PFSK-1 (cell line): ENCODE measurements at regions not wholly inside any gene's neighbourhood (a gene's known extent, or its start where the extent isn't known, plus 50 kb on each side); places are given as distances from the start of the nearest gene placed in this dataset.

Source experiments
- FOXP2 ChIP-seq: optimal IDR thresholded peaks from 2 replicates; pipeline ENCODE3; 2011; ENCODE audit warnings: borderline replicate concordance, control low read depth, inconsistent platforms; ENCODE audit not compliant: insufficient read depth; ENCODE audit errors: extremely low read length, extremely low read depth
- POLR2AphosphoS5 ChIP-seq: IDR thresholded peaks from 2 replicates; pipeline ENCODE4 v1.6.1; 2012; ENCODE audit warnings: low read depth, mild to moderate bottlenecking, control low read depth, low read length, moderate library complexity
- REST ChIP-seq, 2 experiments: IDR thresholded peaks; 2 replicates each; pipeline versions ENCODE4 v1.6.1 to v1.8.0; 2011 to 2012; ENCODE audit warnings: low read depth in 2 of 2, low read length in 2 of 2, control low read depth in 1 of 2, inconsistent platforms in 1 of 2, mild to moderate bottlenecking in 1 of 2, moderate library complexity in 1 of 2; ENCODE audit not compliant: insufficient read depth in 1 of 2
- SIN3A ChIP-seq: IDR thresholded peaks from 2 replicates; pipeline ENCODE4 v1.6.1; 2012; ENCODE audit warnings: mild to moderate bottlenecking, low read length, moderate library complexity, borderline replicate concordance; ENCODE audit not compliant: insufficient read depth
- TAF1 ChIP-seq: IDR thresholded peaks from 2 replicates; pipeline ENCODE4 v1.6.1; 2012; ENCODE audit warnings: low read length, control low read depth, borderline replicate concordance; ENCODE audit not compliant: insufficient read depth

- TF ChIP-seq SIN3A, result no peak
- no peak for TF ChIP-seq POLR2AphosphoS5
Measured at GRCh38 chr22:48057116-48057835, 1294.8 kb downstream of the TBC1D22A start.

- no peak for TF ChIP-seq REST (IDR thresholded peaks at IDR 0.05; ENCODE audit: insufficient read depth in 1 of 2, low read depth in 2 of 2, low read length in 2 of 2)
- TF ChIP-seq TAF1, result no peak
- TF ChIP-seq POLR2AphosphoS5, result no peak
- TF ChIP-seq FOXP2, result no peak
- TF ChIP-seq SIN3A, result no peak
Measured at GRCh38 chr22:48055827-48056226, 1293.4 kb downstream of the TBC1D22A start.

GRCh38 chr22:48055185-48055584, 1292.7 kb downstream of the TBC1D22A start:
- TF ChIP-seq TAF1 (no peak), FOXP2 (no peak), POLR2AphosphoS5 (no peak), SIN3A (no peak), REST (IDR thresholded peaks at IDR 0.05; ENCODE audit: insufficient read depth in 1 of 2, low read depth in 2 of 2, low read length in 2 of 2) (no peak)

- no peak for TF ChIP-seq POLR2AphosphoS5
- no peak for TF ChIP-seq SIN3A
- no peak for TF ChIP-seq TAF1
- no peak for TF ChIP-seq REST (IDR thresholded peaks at IDR 0.05; ENCODE audit: insufficient read depth in 1 of 2, low read depth in 2 of 2, low read length in 2 of 2)
- no peak for TF ChIP-seq FOXP2
Measured at GRCh38 chr22:48054596-48054995, 1292.1 kb downstream of the TBC1D22A start.

GRCh38 chr22:48053973-48054372, 1291.5 kb downstream of the TBC1D22A start:
- no peak for TF ChIP-seq TAF1

GRCh38 chr22:48053486-48053885, 1291.0 kb downstream of the TBC1D22A start:
- TF ChIP-seq TAF1 (no peak), SIN3A (no peak), FOXP2 (no peak), POLR2AphosphoS5 (no peak), REST (IDR thresholded peaks at IDR 0.05; ENCODE audit: insufficient read depth in 1 of 2, low read depth in 2 of 2, low read length in 2 of 2) (no peak)
